ENCODE measurements at regions not wholly inside any gene's neighbourhood (a gene's known extent, or its start where the extent isn't known, plus 50 kb on each side); places are given as distances from the start of the nearest gene placed in this dataset.

DNA sequence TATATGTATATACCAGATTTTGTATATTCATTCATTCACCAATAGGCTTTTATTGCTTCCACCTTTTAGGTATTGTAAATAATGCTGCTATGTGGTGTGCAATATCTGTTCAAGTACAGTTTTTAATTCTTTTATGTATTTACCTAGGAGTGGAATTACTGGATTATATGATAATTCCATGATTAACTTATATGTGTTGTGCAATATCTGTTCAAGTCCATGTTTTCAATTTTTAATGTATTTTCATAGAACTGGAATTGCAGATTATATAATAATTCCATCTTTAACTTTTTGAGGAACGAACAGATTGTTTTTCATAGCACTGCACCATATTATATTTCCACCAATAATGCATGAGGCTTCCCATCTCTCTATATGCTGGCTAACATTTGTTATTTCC lies 50.6 kb upstream of the L3MBTL4 start:
- Mint-ChIP-seq H3K4me1 (no peaks in the 10 kb centered on the region), H3K27me3 (no peaks in the 10 kb centered on the region), H3K36me3 (no peaks in the 10 kb centered on the region), H3K4me3 (no peak overlapping the region), H3K27ac (no peak overlapping the region), H3K9me3 (peaks cover 0 to 35% (median 4%) of the 10 kb centered on the region in 7 donors)
- ATAC-seq (ENCODE audit: low read depth in 2 of 2), result no peak
- no peaks in the 10 kb centered on the region for H3K27me3 ChIP-seq (ENCODE audit: control insufficient read depth, insufficient read depth, low read length)
- no peak overlapping the region for H3K4me3 ChIP-seq (ENCODE audit: low read depth, low read length)
- H3K9me3 ChIP-seq (ENCODE audit: control insufficient read depth in 2 of 2, low read length in 2 of 2), result no peaks in the 10 kb centered on the region
- no peak for DNase-seq
- H3K27ac ChIP-seq (ENCODE audit: insufficient read depth, low read length, poor library complexity, severe bottlenecking), result no peak overlapping the region
- H3K4me1 ChIP-seq (ENCODE audit: control insufficient read depth, insufficient read depth, low read length, poor library complexity, severe bottlenecking), result no peaks in the 10 kb centered on the region
- H3K36me3 ChIP-seq (ENCODE audit: control insufficient read depth, insufficient read depth, low read length), result no peaks in the 10 kb centered on the region

DNA sequence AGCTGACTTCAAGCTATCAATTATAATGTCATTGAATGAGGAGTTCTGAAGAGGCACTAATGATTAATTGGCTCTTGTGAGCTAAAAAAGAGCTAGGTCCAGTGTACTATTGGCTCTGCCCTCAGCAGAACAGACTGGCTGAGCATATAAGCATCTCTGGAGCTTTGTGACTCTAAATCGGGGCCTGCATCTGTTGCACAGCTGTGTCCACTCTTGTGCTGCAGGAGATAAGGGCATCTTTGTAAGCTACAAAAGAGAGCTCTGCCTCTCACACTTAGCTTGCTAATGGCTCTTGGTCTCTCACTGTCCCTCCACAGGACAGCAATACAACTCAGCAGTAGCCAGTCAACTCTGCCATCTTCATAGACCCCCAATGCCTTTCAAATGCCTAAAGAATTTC lies 61.5 kb upstream of the L3MBTL4 start:
- H3K27me3 Mint-ChIP-seq, result no peaks in the 10 kb centered on the region
- peaks cover 0 to 18% (median 10%) of the 10 kb centered on the region in 7 donors for H3K9me3 Mint-ChIP-seq
- H3K4me1 Mint-ChIP-seq, result no peaks in the 10 kb centered on the region

DNA sequence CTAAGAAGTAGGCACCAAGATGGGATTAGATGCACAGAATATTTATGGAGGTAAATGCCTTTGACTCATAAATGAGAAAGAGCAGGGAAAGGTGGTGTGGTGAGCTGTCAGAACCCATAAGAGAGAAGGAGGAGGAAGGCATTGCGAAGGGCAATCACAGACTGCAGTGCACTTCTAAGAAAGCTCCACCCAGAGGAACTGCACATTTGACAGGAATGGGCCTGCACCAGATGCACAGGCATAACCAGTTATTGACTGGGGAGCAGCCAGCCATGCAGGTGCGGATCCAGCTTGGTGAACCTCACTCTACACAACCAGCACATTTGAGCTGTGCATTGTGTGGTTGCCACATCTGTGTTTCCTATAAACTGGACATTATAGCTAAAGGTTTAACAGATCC lies 62.2 kb upstream of the L3MBTL4 start:
- peaks cover 0 to 12% (median 6%) of the 10 kb centered on the region in 7 donors for H3K9me3 Mint-ChIP-seq
- no peaks in the 10 kb centered on the region for H3K27me3 ChIP-seq (ENCODE audit: control insufficient read depth, insufficient read depth, low read length)

More for the DNA sequence above, 61.5 kb upstream of the L3MBTL4 start:
- Histone ChIP-seq H3K36me3 (ENCODE audit: control insufficient read depth, insufficient read depth, low read length) (no peaks in the 10 kb centered on the region), H3K9me3 (ENCODE audit: control insufficient read depth in 2 of 2, low read length in 2 of 2) (no peaks in the 10 kb centered on the region), H3K27ac (ENCODE audit: insufficient read depth, low read length, poor library complexity, severe bottlenecking) (no peak overlapping the region), H3K4me3 (ENCODE audit: low read depth, low read length) (no peak overlapping the region), H3K4me1 (ENCODE audit: control insufficient read depth, insufficient read depth, low read length, poor library complexity, severe bottlenecking) (no peaks in the 10 kb centered on the region), H3K27me3 (ENCODE audit: control insufficient read depth, insufficient read depth, low read length) (no peaks in the 10 kb centered on the region)
- DNase-seq (no peak), ATAC-seq (ENCODE audit: low read depth in 2 of 2) (no peak)
- Mint-ChIP-seq H3K27ac (no peak overlapping the region), H3K4me3 (no peak overlapping the region), H3K36me3 (no peaks in the 10 kb centered on the region)

DNA sequence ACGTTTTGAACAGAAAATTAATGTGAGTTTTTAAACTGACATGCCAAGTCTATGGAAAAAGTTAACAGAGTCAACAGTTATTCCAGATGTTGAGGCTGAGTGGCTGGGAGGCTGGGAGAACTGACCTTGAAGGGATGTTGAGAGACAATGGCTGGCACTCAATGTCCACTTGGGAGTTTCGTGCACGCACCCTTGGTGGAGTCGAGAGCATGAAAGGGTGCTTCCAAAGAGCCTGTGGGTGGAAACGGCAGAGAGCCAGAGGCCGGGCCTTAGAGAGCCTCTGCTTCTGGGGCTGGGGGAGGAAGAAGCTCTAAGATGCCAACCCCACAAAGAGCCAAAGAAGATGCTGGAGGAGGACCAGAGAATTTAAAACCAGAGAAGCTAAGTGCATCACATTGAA lies 63.4 kb upstream of the L3MBTL4 start:
- DNase-seq, result no peak
- H3K36me3 Mint-ChIP-seq, result no peaks in the 10 kb centered on the region
- no peaks in the 10 kb centered on the region for H3K4me1 Mint-ChIP-seq
- H3K27ac Mint-ChIP-seq, result no peak overlapping the region
- Histone ChIP-seq H3K9me3 (ENCODE audit: control insufficient read depth in 2 of 2, low read length in 2 of 2) (peaks cover 0 to 4% of the 10 kb centered on the region in 2 experiments), H3K36me3 (ENCODE audit: control insufficient read depth, insufficient read depth, low read length) (no peaks in the 10 kb centered on the region), H3K27ac (ENCODE audit: insufficient read depth, low read length, poor library complexity, severe bottlenecking) (no peak overlapping the region), H3K4me1 (ENCODE audit: control insufficient read depth, insufficient read depth, low read length, poor library complexity, severe bottlenecking) (no peaks in the 10 kb centered on the region), H3K27me3 (ENCODE audit: control insufficient read depth, insufficient read depth, low read length) (no peaks in the 10 kb centered on the region), H3K4me3 (ENCODE audit: low read depth, low read length) (no peak overlapping the region)
- no peak overlapping the region for H3K4me3 Mint-ChIP-seq
- peaks cover 0 to 6% (median 6%) of the 10 kb centered on the region in 7 donors for H3K9me3 Mint-ChIP-seq
- ATAC-seq (ENCODE audit: low read depth in 2 of 2), result no peak
- no peaks in the 10 kb centered on the region for H3K27me3 Mint-ChIP-seq

More for the DNA sequence above, 62.2 kb upstream of the L3MBTL4 start:
- Histone ChIP-seq H3K36me3 (ENCODE audit: control insufficient read depth, insufficient read depth, low read length) (no peaks in the 10 kb centered on the region), H3K4me3 (ENCODE audit: low read depth, low read length) (no peak overlapping the region), H3K27ac (ENCODE audit: insufficient read depth, low read length, poor library complexity, severe bottlenecking) (no peak overlapping the region), H3K4me1 (ENCODE audit: control insufficient read depth, insufficient read depth, low read length, poor library complexity, severe bottlenecking) (no peaks in the 10 kb centered on the region), H3K9me3 (ENCODE audit: control insufficient read depth in 2 of 2, low read length in 2 of 2) (peaks cover 0 to 4% of the 10 kb centered on the region in 2 experiments)
- no peak overlapping the region for H3K4me3 Mint-ChIP-seq
- ATAC-seq (ENCODE audit: low read depth in 2 of 2) (no peak), DNase-seq (no peak)
- no peaks in the 10 kb centered on the region for H3K27me3 Mint-ChIP-seq
- no peak overlapping the region for H3K27ac Mint-ChIP-seq
- no peaks in the 10 kb centered on the region for H3K36me3 Mint-ChIP-seq
- H3K4me1 Mint-ChIP-seq, result no peaks in the 10 kb centered on the region

DNA sequence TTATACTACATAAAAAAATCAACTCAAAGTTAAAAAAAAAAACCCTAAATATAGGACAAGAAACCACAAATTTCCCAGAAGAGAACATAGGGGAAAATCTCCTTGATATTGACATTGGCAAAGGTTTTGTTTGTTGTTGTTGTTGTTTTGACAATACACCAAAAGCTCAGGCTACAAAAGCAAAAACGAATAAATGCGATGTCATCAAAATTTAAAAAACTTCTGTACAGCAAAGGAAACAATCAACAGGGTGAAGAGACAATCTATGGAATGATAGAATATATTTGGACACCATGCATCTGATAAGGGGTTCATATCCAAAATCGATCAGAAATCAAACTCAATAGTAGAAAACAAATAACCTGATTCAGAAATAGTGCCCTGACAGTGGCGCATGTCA lies 65.0 kb upstream of the L3MBTL4 start:
- Mint-ChIP-seq H3K27ac (no peak overlapping the region), H3K9me3 (peaks cover 0 to 6% (median 4%) of the 10 kb centered on the region in 7 donors), H3K36me3 (no peaks in the 10 kb centered on the region), H3K4me3 (no peak overlapping the region), H3K4me1 (no peaks in the 10 kb centered on the region), H3K27me3 (no peaks in the 10 kb centered on the region)
- no peak for DNase-seq
- H3K4me1 ChIP-seq (ENCODE audit: control insufficient read depth, insufficient read depth, low read length, poor library complexity, severe bottlenecking), result no peaks in the 10 kb centered on the region
- H3K4me3 ChIP-seq (ENCODE audit: low read depth, low read length), result no peak overlapping the region
- no peak overlapping the region for H3K27ac ChIP-seq (ENCODE audit: insufficient read depth, low read length, poor library complexity, severe bottlenecking)
- no peaks in the 10 kb centered on the region for H3K27me3 ChIP-seq (ENCODE audit: control insufficient read depth, insufficient read depth, low read length)
- peaks cover 0 to 4% of the 10 kb centered on the region in 2 experiments for H3K9me3 ChIP-seq (ENCODE audit: control insufficient read depth in 2 of 2, low read length in 2 of 2)
- H3K36me3 ChIP-seq (ENCODE audit: control insufficient read depth, insufficient read depth, low read length), result no peaks in the 10 kb centered on the region
- no peak for ATAC-seq (ENCODE audit: low read depth in 2 of 2)

DNA sequence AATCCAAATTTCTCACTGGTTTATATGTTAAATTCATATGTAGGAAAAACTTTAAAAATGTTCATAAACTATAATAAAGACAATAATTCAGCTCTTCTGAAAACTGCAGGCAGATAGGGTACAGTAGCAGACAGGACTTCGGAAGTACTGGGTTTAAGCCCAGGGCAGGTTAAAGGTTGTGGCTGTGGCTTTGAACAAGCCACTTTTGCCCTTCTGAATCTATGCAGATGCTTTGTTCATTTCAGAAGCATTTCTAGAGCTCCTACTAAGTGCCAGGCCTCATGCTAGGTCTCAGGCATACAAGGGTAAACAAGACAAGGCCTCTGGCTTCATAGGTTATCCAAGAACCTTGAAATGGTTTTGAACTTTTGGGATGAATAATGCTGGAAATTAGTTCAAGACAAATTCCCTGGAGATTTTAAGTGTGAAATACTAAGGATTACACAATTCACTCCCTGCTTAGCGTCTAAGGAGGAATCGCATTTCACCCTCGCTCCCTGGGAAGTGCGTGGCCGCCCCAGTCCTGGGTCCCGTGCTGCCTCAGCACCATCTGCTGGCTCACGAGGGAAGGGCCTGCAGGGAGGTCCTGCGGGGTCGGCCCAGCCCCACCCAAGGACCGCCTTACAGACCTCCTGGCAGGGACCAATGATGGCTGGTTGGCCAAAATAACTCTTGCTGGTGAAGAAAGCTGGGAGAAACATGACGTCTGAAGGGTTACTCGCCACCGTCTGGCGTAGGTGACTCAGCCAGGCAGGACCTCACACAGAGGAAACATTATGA lies 67.7 kb upstream of the L3MBTL4 start:
- H3K4me3 ChIP-seq (ENCODE audit: low read depth, low read length), result no peak overlapping the region
- DNase-seq (no peak), ATAC-seq (ENCODE audit: low read depth in 2 of 2) (no peak)
- Mint-ChIP-seq H3K4me3 (no peak overlapping the region), H3K4me1 (no peaks in the 10 kb centered on the region), H3K27me3 (no peaks in the 10 kb centered on the region), H3K27ac (no peak overlapping the region), H3K36me3 (no peaks in the 10 kb centered on the region), H3K9me3 (peaks cover 0 to 8% (median 4%) of the 10 kb centered on the region in 7 donors)
- peaks cover 0 to 4% of the 10 kb centered on the region in 2 experiments for H3K9me3 ChIP-seq (ENCODE audit: control insufficient read depth in 2 of 2, low read length in 2 of 2)
- no peaks in the 10 kb centered on the region for H3K27me3 ChIP-seq (ENCODE audit: control insufficient read depth, insufficient read depth, low read length)
- H3K27ac ChIP-seq (ENCODE audit: insufficient read depth, low read length, poor library complexity, severe bottlenecking), result no peak overlapping the region
- no peaks in the 10 kb centered on the region for H3K36me3 ChIP-seq (ENCODE audit: control insufficient read depth, insufficient read depth, low read length)
- no peaks in the 10 kb centered on the region for H3K4me1 ChIP-seq (ENCODE audit: control insufficient read depth, insufficient read depth, low read length, poor library complexity, severe bottlenecking)

DNA sequence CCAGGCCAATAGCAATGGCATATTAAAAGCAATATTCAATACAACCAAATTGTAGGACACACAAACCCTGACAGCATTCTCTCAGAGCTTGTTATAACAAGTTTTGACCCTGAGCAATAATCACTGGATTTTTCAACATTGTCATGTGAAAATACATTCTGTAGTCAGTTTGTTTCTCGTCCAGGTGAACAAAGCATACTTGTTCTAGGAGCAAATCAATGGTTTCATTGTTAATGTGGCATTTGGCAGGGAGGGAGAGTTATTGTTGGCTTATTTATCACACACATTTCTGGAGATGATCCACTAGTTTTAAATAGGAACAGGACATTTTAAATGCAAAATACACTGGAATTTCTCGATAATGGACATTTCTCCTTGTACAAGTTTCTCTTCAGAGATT lies 69.9 kb upstream of the L3MBTL4 start:
- H3K27ac ChIP-seq (ENCODE audit: insufficient read depth, low read length, poor library complexity, severe bottlenecking), result no peak overlapping the region
- H3K9me3 ChIP-seq (ENCODE audit: control insufficient read depth in 2 of 2, low read length in 2 of 2), result peaks cover 0 to 4% of the 10 kb centered on the region in 2 experiments
- H3K4me3 ChIP-seq (ENCODE audit: low read depth, low read length), result no peak overlapping the region
- Mint-ChIP-seq H3K27ac (no peak overlapping the region), H3K36me3 (no peaks in the 10 kb centered on the region), H3K4me1 (no peaks in the 10 kb centered on the region), H3K4me3 (no peak overlapping the region), H3K9me3 (peaks cover 0 to 10% (median 4%) of the 10 kb centered on the region in 7 donors), H3K27me3 (no peaks in the 10 kb centered on the region)
- no peaks in the 10 kb centered on the region for H3K36me3 ChIP-seq (ENCODE audit: control insufficient read depth, insufficient read depth, low read length)
- no peaks in the 10 kb centered on the region for H3K27me3 ChIP-seq (ENCODE audit: control insufficient read depth, insufficient read depth, low read length)
- DNase-seq (no peak), ATAC-seq (ENCODE audit: low read depth in 2 of 2) (no peak)
- H3K4me1 ChIP-seq (ENCODE audit: control insufficient read depth, insufficient read depth, low read length, poor library complexity, severe bottlenecking), result no peaks in the 10 kb centered on the region

DNA sequence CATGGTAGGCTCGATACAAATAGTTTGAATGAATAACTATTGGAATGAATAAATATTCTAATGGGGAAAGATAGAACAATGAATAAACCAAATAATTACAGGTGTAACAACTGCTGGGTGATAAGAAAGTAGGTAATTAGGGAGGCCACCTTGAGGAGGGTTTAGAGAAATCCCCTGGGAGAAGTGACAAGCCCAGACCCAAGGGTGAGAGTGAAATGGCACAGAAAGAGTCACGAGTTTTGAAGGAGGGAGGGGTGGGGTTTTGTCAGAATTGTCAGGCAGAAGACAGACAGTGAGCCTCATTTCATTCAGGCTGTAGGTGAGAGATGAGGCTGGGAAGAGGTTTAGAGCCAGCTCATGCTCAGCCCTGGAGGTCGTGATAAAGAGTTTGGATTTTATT lies 71.6 kb upstream of the L3MBTL4 start:
- Mint-ChIP-seq H3K36me3 (no peaks in the 10 kb centered on the region), H3K27me3 (no peaks in the 10 kb centered on the region), H3K4me3 (no peak overlapping the region), H3K4me1 (no peaks in the 10 kb centered on the region), H3K9me3 (peaks cover 0 to 9% (median 4%) of the 10 kb centered on the region in 7 donors), H3K27ac (no peak overlapping the region)
- H3K4me3 ChIP-seq (ENCODE audit: low read depth, low read length), result no peak overlapping the region
- no peaks in the 10 kb centered on the region for H3K4me1 ChIP-seq (ENCODE audit: control insufficient read depth, insufficient read depth, low read length, poor library complexity, severe bottlenecking)
- H3K27ac ChIP-seq (ENCODE audit: insufficient read depth, low read length, poor library complexity, severe bottlenecking), result no peak overlapping the region
- no peaks in the 10 kb centered on the region for H3K36me3 ChIP-seq (ENCODE audit: control insufficient read depth, insufficient read depth, low read length)
- no peaks in the 10 kb centered on the region for H3K27me3 ChIP-seq (ENCODE audit: control insufficient read depth, insufficient read depth, low read length)
- H3K9me3 ChIP-seq (ENCODE audit: control insufficient read depth in 2 of 2, low read length in 2 of 2), result peaks cover 0 to 3% of the 10 kb centered on the region in 2 experiments
- DNase-seq, result no peak
- no peak for ATAC-seq (ENCODE audit: low read depth in 2 of 2)
